Renal cortical epithelial cell (primary cell): ENCODE measurements at regions not wholly inside any gene's neighbourhood (a gene's known extent, or its start where the extent isn't known, plus 50 kb on each side); places are given as distances from the start of the nearest gene placed in this dataset.

Source experiments
- DNase-seq: peaks from one replicate; pipeline ENCODE4 v3.0.0-alpha.2; 2011; ENCODE audit warnings: low read depth

DNA sequence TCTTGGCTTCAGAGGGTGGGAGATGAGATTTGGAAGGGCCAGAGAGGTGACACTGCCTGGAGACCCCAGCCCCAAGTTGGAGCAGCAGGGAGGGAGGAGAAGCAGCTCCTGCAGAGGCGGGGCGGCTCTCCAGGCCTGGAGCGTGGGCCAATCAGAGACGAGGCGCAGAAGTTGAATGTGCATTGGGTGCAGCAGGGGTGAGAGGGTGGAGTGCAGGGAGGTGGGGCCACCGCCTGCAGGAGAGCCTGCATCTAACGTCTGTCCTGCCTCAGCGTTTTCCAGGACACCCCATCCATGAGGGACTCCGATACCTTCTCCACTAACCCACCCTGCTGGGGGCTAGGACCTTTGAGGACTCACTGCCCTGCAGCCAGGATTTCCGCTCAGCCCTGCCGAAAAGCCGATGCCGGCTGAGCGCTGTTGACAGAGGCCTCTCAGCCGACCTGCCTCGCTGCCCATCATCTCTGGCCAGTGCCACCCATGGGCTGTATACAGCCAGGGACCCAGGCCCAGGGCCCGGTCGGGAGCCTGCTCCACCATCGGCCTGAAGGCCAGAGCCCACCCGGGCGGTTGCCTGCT lies 146.2 kb downstream of the ENGASE start:
- DNase-seq = no peak

DNA sequence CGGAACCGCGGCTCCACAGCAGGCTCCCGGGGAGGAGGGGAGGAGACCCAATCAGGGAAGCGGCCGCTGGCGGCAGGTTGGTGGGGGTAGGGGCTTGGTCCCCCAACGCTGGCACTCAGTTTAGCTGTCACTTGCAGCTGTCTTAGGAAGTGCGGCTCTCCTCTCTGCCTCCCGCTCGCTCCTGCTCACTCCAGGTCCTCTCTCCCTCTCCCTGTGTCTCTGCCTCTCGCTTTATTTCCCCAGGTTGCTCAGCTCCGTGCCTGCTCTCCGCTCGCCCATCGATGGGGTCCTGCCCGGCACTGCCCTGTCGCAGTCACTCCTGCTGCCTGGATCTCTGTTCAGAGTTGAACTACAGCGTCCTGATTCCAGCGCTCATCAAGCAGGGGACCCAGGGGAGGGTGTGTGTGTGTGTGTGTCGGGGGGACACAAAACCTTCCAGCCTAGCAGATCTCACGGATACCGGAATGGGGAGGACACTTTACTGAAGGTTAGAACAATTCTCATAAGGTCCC lies 145.6 kb downstream of the ENGASE start:
- DNase-seq = no peak

DNA sequence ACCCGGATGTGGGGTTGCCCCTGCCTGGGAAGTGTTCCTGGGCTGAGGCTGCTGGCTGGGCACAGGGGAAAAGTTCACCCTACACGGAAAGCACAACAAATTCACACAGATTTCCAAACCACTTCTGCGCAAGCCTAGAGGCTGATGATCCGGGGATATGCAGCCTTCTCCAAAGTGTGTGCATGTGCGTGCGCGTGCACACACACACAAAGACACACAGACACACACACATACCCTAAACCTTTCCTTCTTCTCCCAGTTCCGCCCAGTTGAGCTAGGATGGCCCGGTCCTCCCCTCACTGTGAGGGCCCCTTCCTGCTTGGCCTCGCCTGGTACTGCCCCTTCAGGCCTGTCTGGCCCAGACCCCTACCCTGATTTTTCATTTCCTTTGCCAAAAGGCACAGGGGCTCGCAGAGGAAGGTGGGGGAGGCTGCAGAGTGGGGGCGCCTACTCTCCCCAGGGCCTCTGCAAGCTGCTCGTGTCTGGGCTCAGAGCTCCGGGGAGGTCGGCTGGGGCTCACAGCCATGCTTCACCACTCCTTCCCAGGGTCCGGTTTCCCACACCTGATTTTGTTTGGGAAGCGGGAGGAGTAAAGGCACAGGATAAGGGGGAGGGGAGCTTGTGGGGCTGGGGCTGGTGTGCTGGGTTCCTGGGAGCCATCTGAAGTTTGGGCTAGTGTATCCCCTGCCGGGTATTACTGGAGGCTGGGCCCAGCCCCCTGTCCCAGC lies 144.7 kb downstream of the ENGASE start:
- DNase-seq = no peak

DNA sequence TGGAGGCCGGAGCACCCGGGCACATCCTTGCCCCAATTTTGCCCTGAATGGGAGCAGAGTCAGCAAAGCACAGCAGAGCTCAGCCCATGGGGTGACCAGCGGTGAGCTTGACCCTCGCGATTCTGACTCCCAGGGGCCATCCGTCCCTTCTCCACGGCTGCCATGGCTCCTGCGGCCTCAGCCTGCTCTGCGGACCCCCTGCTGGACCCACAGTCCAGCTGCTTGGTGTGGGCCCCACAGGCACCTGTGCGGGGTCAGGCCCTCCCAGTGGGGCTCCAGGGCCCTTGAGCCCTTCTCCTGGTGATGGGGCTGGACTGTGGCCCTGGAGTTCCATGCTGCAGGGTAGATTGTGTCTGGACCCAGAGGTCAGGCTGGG lies 144.2 kb downstream of the ENGASE start:
- DNase-seq = no peak

DNA sequence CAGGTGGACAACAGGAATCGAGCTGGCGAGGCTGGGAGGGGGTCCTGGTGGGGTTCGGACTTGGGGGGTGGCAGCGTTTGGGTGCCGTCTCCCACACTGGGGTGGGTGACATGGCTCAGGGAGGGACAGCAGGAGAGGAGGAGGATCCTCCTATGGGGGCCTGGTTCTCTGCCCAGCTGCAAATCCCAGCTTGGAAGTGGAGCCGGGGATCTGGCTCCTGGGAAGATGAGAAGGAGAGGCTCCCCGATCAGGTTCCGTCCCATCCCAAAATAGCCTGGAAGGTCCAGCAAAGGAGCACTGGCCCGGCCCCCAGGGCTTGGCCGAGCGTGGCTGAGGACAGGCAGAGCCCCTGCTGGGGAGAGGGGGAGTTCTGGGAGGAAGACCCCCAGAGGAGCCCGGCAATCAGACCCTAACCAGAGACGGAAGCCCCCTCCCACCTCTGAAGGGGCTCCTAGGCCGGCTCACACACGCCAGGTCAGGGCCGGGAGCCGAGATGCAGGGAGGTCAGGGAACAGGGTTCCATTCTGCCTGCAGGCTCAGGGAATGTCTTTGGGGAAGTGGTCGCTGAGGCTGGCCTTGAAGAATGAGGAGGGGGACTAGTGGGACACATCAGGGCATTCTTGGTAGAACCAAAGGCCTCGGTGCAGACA lies 143.7 kb downstream of the ENGASE start:
- no peak for DNase-seq

DNA sequence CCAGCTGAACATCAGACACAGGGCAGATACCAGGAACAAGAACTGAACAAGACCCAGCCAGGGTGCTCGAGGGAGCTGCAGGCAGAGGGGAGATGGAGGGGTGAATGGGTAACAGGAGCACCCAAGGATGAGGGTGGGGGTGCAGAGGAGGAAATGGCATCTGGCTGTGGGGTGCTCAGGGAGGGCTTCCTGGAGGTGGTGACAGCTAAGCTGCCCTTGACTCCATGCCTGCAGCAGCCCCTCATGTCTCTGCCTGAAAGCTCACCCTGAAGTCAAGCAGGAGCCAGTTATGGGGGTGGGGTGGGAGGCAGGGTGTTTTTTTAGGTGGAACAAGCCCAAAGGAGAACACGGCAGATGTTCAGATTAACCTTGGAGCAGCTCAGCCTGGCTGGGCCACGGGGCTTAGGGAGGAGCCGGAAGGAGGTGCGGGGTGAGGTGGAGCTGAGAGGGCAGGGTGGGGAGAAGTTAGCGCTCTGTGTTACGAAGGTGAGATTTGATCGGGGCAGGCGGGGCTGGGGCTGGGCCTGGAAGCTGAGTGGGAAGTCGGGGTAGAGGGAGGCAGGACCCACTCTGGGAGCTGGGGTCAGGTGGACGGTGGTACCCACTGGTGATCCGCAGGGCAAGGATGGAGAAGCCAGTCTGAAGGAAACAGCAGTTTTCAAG lies 143.0 kb downstream of the ENGASE start:
- DNase-seq = no peak

DNA sequence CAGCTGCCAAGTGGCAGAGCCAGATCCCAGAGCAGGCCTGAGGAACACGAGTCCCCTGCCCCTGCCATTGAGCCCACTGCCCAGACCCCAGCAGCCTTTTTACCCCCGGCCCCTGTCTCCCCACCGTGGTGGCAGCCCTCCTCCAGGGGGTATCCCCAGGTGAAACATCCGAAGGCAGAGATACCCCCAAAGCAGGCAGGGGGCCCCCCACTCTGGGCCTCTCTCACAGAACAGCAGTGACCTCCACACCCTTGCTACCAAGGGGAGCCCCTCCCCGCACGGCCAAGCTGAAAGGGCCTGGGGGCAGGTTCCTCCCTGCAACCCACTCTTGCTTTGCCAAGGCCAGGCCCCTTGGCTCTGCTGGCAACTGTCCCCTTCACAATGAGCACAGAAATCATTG lies 142.2 kb downstream of the ENGASE start:
- no peak for DNase-seq

DNA sequence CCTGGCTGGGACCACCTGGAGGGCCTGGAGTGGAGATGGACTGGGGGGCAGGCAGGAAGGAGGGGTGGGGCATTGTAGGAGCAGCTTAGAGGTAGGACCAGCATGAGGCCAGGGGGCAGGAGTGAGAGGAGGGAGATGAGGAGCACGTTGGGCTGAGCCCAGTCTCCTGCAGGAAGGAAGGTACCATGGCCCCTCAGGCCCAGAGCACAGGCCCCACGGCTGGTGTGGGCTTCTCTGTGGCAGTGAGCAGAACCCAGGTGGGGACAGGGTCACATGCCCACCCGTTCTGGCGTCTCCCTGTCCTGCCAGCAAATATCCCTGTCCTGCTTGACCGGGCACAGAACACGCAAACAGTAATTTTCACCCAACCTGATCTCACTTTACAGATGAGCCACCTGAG lies 141.8 kb downstream of the ENGASE start:
- DNase-seq = no peak

DNA sequence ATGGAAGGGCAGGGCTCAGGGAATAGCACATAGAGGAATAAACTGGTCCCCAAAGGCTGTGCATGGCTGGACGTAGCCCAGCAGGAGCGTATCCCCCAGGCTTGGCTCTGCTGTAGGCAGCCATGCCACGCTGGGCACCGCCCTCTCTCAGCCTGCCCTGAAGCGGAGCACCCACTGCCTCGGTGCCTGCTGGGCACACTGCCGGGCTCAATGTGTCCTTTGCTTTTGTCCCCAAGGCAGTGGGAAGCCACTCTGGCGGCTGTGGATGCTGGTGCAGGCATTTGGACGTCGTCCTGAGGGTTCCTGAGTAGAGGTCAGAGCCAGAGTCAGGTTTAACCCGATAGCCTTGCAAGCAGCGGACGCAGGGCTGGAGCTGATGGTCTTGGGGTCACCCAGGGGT lies 141.0 kb downstream of the ENGASE start:
- DNase-seq = no peak

DNA sequence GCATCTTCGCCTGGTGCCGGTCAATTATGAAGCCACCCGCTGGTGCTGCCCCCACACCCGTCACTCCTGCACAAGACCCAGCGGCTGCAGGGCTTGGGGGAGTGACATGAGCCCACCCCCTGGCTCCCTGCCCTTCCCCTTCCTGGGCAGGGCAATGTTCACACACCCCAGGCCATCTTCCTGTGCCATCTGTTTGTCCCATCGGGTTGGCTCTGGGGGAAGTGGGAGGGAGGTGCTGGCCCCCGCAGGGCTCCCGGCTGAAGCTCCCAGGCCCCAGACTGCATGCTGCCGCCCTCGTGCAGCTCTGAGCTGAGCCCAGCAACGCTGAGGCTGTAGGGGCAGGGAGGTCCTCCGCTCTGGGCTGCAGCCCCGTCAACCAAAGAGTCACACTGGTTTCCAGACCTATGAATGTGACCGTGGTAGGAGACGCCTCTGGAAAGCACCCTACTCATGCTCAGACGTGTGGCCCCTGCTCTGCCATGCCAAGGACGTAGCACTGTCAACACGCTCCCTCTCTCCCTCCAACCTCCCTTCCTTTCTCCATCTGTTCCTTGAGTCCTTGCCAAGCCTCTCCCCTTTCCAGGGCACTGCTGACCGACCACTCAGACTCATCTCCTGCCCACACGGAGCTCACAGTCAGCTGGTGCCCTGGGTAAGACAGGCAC lies 140.4 kb downstream of the ENGASE start:
- no peak for DNase-seq

DNA sequence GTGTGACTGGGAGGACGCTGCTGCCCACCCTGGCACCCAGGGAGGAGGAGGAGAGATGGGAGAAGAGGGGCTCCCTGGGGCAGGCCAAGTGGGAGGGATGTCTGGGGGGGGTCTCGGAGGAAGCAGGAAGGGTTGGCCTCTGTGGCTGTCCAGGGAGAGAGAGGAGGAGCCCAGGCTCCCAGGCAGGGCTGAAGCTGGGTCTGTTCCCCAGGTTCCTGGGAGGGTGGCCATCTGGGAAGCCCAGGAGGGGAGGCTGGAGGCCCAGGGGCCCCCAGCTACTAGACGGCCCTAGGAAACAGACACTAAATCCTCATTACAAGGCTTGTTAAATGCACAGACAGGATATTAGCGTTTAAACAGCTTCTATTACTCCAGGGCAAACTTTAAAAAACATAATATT lies 139.8 kb downstream of the ENGASE start:
- DNase-seq = no peak

DNA sequence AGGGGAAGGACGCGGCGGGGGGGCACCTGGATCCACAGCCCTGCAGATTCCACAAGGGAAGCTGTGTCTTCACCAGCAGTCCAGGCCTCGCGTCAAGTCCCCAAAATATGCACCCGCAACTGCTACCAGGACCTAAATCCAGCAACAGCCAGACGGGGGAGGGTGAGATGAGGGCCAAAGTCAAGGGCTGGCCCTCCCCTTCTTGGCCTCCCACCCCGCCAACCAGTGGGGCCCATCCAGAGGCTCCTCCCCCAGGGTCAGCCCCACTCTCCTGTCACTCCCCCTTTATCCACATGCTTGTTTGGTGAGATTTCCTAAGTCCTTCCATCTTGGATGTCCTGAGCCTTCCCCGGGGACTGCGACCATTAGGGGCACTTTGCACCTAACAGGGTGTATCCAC lies 138.7 kb downstream of the ENGASE start:
- DNase-seq = no peak

DNA sequence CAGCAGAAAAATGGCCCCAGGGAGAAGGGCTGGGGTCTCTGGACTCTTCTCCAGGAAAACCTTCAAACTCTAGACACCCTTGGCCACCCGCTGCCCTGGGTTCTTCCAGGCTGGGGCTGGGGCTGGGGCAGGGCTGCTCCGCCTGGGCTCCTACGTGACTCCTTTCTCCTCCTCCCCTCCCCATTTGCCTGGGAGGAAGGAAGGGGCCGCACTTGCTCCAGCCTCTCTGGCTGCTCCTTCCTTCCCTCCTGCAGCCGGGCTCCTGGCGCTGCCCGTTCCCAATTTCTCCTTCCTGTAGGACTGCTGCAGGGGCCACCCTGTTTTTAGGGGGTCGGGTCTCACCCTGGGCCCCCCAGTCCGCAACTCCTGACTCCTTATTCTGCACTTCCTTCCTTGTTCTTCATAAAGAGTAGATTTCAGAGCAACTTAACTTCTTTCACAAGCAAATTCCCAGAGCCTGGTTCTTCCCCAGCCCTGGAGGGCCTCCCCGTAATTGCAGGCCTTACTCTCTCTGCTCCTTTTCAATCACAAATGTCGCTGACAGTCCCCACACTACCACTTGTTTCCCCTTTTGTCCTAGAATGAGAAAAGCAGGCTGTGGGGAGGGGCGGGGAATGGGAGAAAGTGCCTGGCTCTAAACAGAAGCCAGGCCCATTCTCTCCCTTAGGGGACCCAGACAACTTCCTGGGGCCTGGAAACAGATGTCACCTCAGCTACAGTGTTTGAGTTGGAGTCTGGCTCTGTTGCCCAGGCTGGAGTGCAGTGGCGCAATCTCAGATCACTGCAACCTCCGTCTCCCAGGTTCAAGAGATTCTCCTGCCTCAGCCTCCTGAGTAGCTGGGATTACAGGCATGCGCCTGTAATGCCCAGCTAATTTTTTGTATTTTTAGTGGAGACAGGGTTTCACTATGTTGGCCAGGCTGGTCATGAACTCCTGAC lies 137.8 kb downstream of the ENGASE start:
- no peak for DNase-seq

DNA sequence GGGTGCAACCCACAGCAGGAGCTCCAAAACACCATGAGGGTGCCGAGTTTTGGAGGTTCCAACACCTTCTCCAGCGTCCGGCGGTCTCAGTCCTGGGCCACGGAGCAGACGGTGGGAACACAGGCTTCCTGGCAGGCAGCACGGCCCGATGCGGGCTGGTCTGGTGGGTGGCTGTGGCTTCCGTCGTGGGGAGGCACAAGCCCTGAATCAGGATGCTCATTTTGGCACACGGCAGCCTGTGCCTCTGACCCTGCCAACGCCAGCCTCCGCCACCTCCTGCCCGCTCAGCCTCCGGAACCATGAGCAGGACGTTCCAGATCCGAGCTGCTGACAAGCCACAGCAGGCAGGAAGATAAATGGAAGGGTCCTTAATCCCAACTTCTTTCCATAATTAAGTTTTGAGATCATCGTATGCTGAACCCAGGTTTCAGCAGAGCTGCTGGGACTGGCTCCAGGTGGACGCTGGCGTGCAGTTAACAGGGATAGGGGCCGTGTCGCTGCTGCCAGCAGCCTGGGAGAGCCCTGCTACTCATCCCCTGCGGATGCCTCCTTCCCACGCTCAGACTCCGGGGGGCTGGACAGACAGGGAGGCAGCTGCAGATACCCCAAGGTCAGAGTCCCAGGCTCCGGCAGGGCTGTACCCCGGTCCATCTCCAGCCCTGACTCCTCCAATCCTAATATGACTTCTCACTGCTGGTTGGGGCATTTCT lies 136.6 kb downstream of the ENGASE start:
- DNase-seq = no peak

DNA sequence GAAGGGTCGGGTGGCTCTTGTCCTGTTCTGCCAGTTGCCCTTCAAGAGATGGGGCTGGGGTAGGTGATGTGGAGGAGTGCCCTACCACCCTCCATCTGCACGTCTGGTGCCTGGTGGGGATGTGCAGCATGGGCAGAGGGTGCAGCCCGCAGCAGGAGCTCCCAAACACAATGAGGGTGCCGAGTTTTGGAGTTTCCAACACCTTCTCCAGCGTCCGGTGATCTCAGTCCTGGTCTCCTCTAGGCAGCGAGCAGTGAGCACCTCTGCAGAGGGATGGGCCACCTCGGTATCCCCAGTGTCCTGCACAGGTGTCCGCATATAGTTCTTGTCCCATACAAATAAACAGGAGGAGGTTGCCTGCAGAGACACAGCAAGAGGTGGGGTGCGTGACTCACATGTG lies 136.0 kb downstream of the ENGASE start:
- DNase-seq = no peak

DNA sequence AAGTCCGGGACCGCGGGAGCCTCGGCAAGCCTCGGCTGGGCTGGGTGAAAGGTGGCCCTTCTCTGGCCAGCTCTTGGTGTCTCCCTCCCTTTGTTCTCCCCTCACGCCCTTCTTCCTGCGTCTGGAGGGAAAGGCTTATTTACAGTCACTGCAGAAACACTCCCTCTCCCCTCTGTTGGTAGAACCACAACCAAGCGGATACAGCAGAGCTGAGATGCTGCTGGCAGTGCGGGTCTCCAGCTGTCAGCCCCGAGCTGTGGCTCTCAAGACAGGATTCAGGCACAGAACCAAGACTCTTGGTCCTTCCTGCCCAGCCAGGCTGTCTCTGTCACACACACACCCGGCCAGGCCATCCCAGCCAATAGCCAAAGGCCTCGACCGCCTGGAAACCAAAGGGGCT lies 133.3 kb downstream of the ENGASE start:
- no peak for DNase-seq

DNA sequence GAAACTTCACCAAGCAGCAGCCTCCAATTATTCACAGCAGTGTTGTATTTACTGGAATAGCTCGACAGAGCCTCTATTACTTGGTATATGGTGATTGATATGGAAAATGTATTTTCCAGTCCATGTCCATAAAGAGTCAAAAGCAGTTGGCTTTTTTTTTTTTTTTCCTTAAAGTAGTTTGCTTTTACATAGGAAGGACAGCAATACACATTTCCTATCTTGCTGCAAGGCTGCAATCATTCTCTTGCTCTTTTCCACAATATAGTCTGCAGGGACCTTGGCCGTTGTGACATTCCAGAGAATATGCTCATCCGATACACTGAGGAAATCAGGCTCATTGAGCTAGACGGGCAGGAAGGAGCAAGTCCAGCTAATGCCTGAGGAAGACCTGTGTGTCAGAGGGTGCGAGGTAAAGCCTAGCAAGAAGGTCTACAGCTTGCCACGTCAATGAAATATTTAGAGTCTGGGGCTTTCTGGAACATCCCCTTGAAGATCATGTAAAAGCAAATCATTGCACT lies 131.1 kb downstream of the ENGASE start:
- DNase-seq = no peak

DNA sequence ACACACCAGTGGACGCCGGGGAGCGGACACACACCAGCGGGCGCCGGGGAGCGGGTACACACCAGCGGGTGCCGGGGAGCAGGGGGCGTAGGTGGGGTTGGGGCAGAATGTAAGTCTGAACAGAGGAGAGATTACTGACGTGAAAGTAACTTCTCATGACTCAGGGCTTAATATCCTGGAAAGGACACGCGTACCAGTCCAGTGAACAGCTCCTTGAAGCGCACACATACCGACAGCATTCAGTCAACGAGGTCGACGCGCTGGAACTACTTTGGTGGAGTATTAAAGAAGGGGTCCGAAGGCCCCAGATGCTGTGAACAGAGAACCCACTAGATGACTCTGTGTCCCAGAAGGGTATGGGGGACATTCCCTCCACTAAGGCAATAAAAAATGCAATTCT lies 129.6 kb downstream of the ENGASE start:
- DNase-seq = no peak

DNA sequence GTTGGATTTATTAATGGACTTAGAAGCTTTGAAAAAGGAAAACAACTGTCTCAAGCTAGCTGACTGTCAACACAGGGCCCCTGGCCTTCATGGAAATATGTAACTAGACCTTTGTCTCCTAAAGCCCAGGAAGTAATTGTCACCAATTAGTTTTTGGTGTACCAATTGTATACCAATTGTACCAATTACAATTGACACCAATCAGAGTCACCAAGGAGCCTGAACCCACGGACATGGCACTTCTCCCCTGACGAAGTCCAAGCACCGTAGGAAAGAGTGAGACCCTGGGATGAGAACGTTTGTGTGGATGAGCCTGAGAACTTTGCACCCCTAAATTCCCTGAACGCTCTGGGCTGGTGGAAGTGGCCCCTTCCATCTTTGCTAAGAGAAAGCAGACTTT lies 129.0 kb downstream of the ENGASE start:
- no peak for DNase-seq

DNA sequence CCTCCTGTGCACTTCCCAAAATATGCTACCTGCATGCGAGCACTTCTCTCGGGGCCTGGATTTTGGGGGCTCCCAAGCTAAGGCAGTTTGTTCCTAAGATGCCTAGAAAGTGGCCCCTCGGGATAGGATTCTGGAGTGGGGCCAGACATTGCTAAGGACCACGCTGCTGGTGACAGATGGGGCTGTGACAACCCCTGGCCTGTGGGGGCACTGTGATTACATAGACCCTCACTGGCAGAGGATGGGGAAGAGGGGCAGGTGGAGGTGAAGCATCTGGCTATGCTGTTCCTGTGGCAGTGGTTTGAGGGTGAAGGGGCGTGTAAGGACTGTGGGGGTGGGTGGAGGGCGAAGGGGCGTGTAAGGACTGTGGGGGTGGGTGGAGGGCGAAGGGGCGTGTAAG lies 128.4 kb downstream of the ENGASE start:
- DNase-seq = no peak
